ENCODE measurements at regions not wholly inside any gene's neighbourhood (a gene's known extent, or its start where the extent isn't known, plus 50 kb on each side); places are given as distances from the start of the nearest gene placed in this dataset.
"Not testable (repeated sequence)": the region's sequence is repeated elsewhere in the genome, so short reads cannot be mapped to it uniquely, and the experiment has no call there.

- DNase-seq (ENCODE audit: extremely low spot score, insufficient read length, low read depth) (no peak), FAIRE-seq (no peak)
Measured at GRCh38 chr2:219724628-219725027, 97.2 kb downstream of the SLC4A3 start.

- no peak for FAIRE-seq
- no peak for DNase-seq (ENCODE audit: extremely low spot score, insufficient read length, low read depth)
Measured at GRCh38 chr2:219726916-219727315, 99.5 kb downstream of the SLC4A3 start.

GRCh38 chr2:219727771-219728429 is 100.5 kb downstream of the SLC4A3 start:
- FAIRE-seq: no peak

GRCh38 chr2:219728991-219729487 is 101.6 kb downstream of the SLC4A3 start:
- no peak for FAIRE-seq

More at GRCh38 chr2:219727771-219728429, 100.5 kb downstream of the SLC4A3 start:
- DNase-seq (ENCODE audit: extremely low spot score, insufficient read length, low read depth): no peak

GRCh38 chr2:219731173-219731572 is 103.7 kb downstream of the SLC4A3 start:
- no peak for DNase-seq (ENCODE audit: extremely low spot score, insufficient read length, low read depth)
- no peak for FAIRE-seq

More at GRCh38 chr2:219728991-219729487, 101.6 kb downstream of the SLC4A3 start:
- DNase-seq (ENCODE audit: extremely low spot score, insufficient read length, low read depth): no peak

GRCh38 chr2:219733106-219733505 is 105.7 kb downstream of the SLC4A3 start:
- FAIRE-seq (no peak), DNase-seq (ENCODE audit: extremely low spot score, insufficient read length, low read depth) (no peak)

- DNase-seq (ENCODE audit: extremely low spot score, insufficient read length, low read depth): no peak
- no peak for FAIRE-seq
Measured at GRCh38 chr2:219733746-219734145, 106.3 kb downstream of the SLC4A3 start.

GRCh38 chr2:219736209-219736608 is 108.8 kb downstream of the SLC4A3 start:
- DNase-seq (ENCODE audit: extremely low spot score, insufficient read length, low read depth) (no peak), FAIRE-seq (peak; percentile 53)

GRCh38 chr2:219737270-219737691 is 109.9 kb downstream of the SLC4A3 start:
- FAIRE-seq: no peak
- DNase-seq (ENCODE audit: extremely low spot score, insufficient read length, low read depth): no peak

- DNase-seq (ENCODE audit: extremely low spot score, insufficient read length, low read depth) (no peak), FAIRE-seq (no peak)
Measured at GRCh38 chr2:219739066-219739465, 111.6 kb downstream of the SLC4A3 start.

GRCh38 chr2:219739866-219740440 is 112.5 kb downstream of the SLC4A3 start:
- DNase-seq (ENCODE audit: extremely low spot score, insufficient read length, low read depth) (no peak), FAIRE-seq (no peak)

- no peak for DNase-seq (ENCODE audit: extremely low spot score, insufficient read length, low read depth)
- FAIRE-seq: no peak
Measured at GRCh38 chr2:219743548-219743947, 116.1 kb downstream of the SLC4A3 start.

GRCh38 chr2:219744066-219744465 is 116.6 kb downstream of the SLC4A3 start:
- no peak for FAIRE-seq
- DNase-seq (ENCODE audit: extremely low spot score, insufficient read length, low read depth): no peak

- FAIRE-seq (no peak), DNase-seq (ENCODE audit: extremely low spot score, insufficient read length, low read depth) (no peak)
Measured at GRCh38 chr2:219744600-219744999, 117.2 kb downstream of the SLC4A3 start.

- FAIRE-seq (no peak), DNase-seq (ENCODE audit: extremely low spot score, insufficient read length, low read depth) (no peak)
Measured at GRCh38 chr2:219747637-219748036, 120.2 kb downstream of the SLC4A3 start.

- FAIRE-seq (no peak), DNase-seq (ENCODE audit: extremely low spot score, insufficient read length, low read depth) (no peak)
Measured at GRCh38 chr2:219748671-219749570, 121.5 kb downstream of the SLC4A3 start.

- FAIRE-seq; DNase-seq (ENCODE audit: extremely low spot score, insufficient read length, low read depth): not testable (repeated sequence)
Measured at GRCh38 chr2:219751121-219751520, 123.7 kb downstream of the SLC4A3 start.

- DNase-seq (ENCODE audit: extremely low spot score, insufficient read length, low read depth): no peak
- no peak for FAIRE-seq
Measured at GRCh38 chr2:219752726-219753125, 125.3 kb downstream of the SLC4A3 start.

GRCh38 chr2:219758907-219759680 is 131.7 kb downstream of the SLC4A3 start:
- no peak for DNase-seq (ENCODE audit: extremely low spot score, insufficient read length, low read depth)
- no peak for FAIRE-seq

GRCh38 chr2:219759801-219760200 is 132.4 kb downstream of the SLC4A3 start:
- FAIRE-seq (no peak), DNase-seq (ENCODE audit: extremely low spot score, insufficient read length, low read depth) (no peak)
